GM12878 (cell line): ENCODE measurements at regions not wholly inside any gene's neighbourhood (a gene's known extent, or its start where the extent isn't known, plus 50 kb on each side); places are given as distances from the start of the nearest gene placed in this dataset.

Experiments used
- BCL11A ChIP-seq: IDR thresholded peaks from 2 replicates; pipeline ENCODE4 v1.6.1; 2011; ENCODE audit warnings: low read depth, low read length
- BRCA1 ChIP-seq: IDR thresholded peaks from 2 replicates; pipeline ENCODE4 v1.6.1; 2011; ENCODE audit warnings: low read depth, low read length, improper control_type of control experiment
- CBFB ChIP-seq: IDR thresholded peaks from 2 replicates; pipeline ENCODE4 v1.6.1; 2016; ENCODE audit warnings: antibody characterized with exemption, low read depth
- HCFC1 ChIP-seq: fragments of 150-350 bp; IDR thresholded peaks from 2 replicates; pipeline ENCODE4 v1.6.1; 2014; ENCODE audit warnings: low read length
- KDM1A ChIP-seq: fragments of 200-600 bp; sonication (generic); IDR thresholded peaks from 2 replicates; pipeline ENCODE4 v1.6.1; 2016; ENCODE audit warnings: borderline replicate concordance
- NRF1 ChIP-seq: conservative IDR thresholded peaks from 2 replicates; pipeline ENCODE4 v1.6.1; 2011; ENCODE audit warnings: mild to moderate bottlenecking, low read depth, low read length, improper control_type of control experiment
- PML ChIP-seq: IDR thresholded peaks from 2 replicates; pipeline ENCODE4 v1.6.1; 2012; ENCODE audit warnings: low read length, inconsistent platforms
- POLR2A ChIP-seq: IDR thresholded peaks from 2 replicates; pipeline ENCODE4 v1.6.1; 2011; ENCODE audit warnings: low read depth, mild to moderate bottlenecking, low read length
- PRDM15 ChIP-seq: fragments of 450-650 bp; formaldehyde crosslinking; IDR thresholded peaks from 2 replicates; pipeline ENCODE4 v1.4.0; 2020; ENCODE audit warnings: mild to moderate bottlenecking, moderate library complexity
- RUNX3 ChIP-seq: IDR thresholded peaks from 2 replicates; pipeline ENCODE4 v1.6.1; 2012; ENCODE audit warnings: low read length, inconsistent platforms
- SREBF2 ChIP-seq: IDR thresholded peaks from 2 replicates; pipeline ENCODE4 v1.6.1; 2012; ENCODE audit warnings: mild to moderate bottlenecking, low read length
- SUZ12 ChIP-seq: fragments of 200-600 bp; sonication (generic); IDR thresholded peaks from one replicate; pipeline ENCODE4 v1.6.1; 2018; ENCODE audit warnings: antibody characterized with exemption, mild to moderate bottlenecking; ENCODE audit not compliant: unreplicated experiment
- TF ChIP-seq, protein P1 (sequence below), 3 experiments: IDR thresholded peaks in 2 of 3; conservative IDR thresholded peaks in 1 of 3; 2 replicates each; pipeline ENCODE4 v1.5.1; 2011; ENCODE audit warnings: low read depth in 3 of 3, low read length in 3 of 3, mild to moderate bottlenecking in 3 of 3, control low read depth in 2 of 3, moderate library complexity in 2 of 3, inconsistent platforms in 1 of 3, mixed read lengths in 1 of 3; ENCODE audit not compliant: control insufficient read depth in 2 of 3, insufficient read depth in 1 of 3; ENCODE audit errors: extremely low read depth in 1 of 3
- TF ChIP-seq, protein P2 (sequence below): IDR thresholded peaks from 2 replicates; pipeline ENCODE4 v1.6.1; 2012; ENCODE audit warnings: low read depth, low read length, improper control_type of control experiment

GRCh38 chr3:72060447-72061034, 275.6 kb upstream of the PROK2 start:
- TF ChIP-seq RUNX3 (no peak), BRCA1 (no peak), CBFB (no peak), PRDM15 (CRISPR knock-in tag) (no peak), KDM1A (no peak), SUZ12 (no peak), BCL11A (no peak), POLR2A (no peak), HCFC1 (no peak), PML (no peak), NRF1 (no peak), SREBF2 (no peak)
- TF ChIP-seq, protein P1, sequence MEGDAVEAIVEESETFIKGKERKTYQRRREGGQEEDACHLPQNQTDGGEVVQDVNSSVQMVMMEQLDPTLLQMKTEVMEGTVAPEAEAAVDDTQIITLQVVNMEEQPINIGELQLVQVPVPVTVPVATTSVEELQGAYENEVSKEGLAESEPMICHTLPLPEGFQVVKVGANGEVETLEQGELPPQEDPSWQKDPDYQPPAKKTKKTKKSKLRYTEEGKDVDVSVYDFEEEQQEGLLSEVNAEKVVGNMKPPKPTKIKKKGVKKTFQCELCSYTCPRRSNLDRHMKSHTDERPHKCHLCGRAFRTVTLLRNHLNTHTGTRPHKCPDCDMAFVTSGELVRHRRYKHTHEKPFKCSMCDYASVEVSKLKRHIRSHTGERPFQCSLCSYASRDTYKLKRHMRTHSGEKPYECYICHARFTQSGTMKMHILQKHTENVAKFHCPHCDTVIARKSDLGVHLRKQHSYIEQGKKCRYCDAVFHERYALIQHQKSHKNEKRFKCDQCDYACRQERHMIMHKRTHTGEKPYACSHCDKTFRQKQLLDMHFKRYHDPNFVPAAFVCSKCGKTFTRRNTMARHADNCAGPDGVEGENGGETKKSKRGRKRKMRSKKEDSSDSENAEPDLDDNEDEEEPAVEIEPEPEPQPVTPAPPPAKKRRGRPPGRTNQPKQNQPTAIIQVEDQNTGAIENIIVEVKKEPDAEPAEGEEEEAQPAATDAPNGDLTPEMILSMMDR (IDR thresholded peaks at IDR 0.05 in 2 of 3, conservative IDR thresholded peaks at IDR 0.05 in 1 of 3; ENCODE audit: control insufficient read depth in 2 of 3, extremely low read depth in 1 of 3, insufficient read depth in 1 of 3, low read depth in 3 of 3, low read length in 3 of 3), result no peak
- TF ChIP-seq, protein P2, sequence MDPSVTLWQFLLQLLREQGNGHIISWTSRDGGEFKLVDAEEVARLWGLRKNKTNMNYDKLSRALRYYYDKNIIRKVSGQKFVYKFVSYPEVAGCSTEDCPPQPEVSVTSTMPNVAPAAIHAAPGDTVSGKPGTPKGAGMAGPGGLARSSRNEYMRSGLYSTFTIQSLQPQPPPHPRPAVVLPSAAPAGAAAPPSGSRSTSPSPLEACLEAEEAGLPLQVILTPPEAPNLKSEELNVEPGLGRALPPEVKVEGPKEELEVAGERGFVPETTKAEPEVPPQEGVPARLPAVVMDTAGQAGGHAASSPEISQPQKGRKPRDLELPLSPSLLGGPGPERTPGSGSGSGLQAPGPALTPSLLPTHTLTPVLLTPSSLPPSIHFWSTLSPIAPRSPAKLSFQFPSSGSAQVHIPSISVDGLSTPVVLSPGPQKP, result no peak
